GM18502 (cell line): ENCODE measurements at regions not wholly inside any gene's neighbourhood (a gene's known extent, or its start where the extent isn't known, plus 50 kb on each side); places are given as distances from the start of the nearest gene placed in this dataset.
"Not testable (repeated sequence)": the region's sequence is repeated elsewhere in the genome, so short reads cannot be mapped to it uniquely, and the experiment has no call there.

ENCODE experiments used
- ATAC-seq: cut with Tn5 transposase; IDR thresholded peaks from one replicate; pipeline ENCODE4 v1.9.1; 2021; ENCODE audit warnings: mild to moderate bottlenecking; ENCODE audit not compliant: unreplicated experiment, poor library complexity

GRCh38 chr12:9380650-9381049, 172.5 kb upstream of the PZP start:
- no peak for ATAC-seq

GRCh38 chr12:9379023-9379742, 171.0 kb upstream of the PZP start:
- ATAC-seq: no peak

GRCh38 chr12:9378430-9378835, 170.2 kb upstream of the PZP start:
- ATAC-seq: no peak

DNA sequence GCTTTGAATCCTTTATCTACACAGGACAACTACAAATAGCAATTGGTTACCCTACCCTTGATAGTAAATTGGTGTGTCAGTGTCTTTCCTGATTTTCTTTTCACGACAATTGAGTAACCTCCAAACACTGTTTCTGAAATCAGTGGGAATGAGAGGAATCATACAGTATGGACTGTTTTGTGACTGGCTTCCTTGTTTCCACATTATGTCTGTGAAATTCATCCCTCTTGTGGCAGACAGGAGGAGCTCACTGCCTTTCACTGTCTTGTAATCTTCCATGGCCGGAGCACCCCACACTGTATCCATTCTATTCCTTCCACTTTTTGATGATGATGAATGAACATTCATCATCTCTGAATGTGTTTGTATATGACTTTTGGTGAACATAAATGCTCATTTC, 164.0 kb upstream of the PZP start:
- no peak for ATAC-seq

DNA sequence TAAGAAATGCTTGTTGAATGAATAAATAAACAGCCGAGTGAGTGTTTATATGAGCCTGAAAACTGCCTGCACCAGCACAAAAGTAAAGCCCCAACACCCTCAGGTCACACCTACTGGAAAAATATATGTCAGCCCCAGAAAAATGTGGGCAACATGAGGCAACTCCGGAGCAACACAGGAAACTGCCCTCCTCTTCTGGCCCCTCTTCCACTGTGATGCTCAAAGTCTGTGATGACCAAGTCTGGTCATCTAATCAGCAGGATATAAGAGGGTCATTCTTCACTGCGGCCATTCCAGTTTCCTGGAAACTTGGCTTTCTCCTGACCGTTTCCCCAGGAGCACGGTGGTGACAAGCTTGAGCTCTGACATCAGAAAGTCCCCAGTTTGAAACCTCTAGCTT, 159.6 kb upstream of the PZP start:
- ATAC-seq: no peak

- ATAC-seq: no peak
Observed at GRCh38 chr12:9367201-9367600, 159.0 kb upstream of the PZP start.

GRCh38 chr12:9365296-9365695, 157.1 kb upstream of the PZP start:
- ATAC-seq: no peak

DNA sequence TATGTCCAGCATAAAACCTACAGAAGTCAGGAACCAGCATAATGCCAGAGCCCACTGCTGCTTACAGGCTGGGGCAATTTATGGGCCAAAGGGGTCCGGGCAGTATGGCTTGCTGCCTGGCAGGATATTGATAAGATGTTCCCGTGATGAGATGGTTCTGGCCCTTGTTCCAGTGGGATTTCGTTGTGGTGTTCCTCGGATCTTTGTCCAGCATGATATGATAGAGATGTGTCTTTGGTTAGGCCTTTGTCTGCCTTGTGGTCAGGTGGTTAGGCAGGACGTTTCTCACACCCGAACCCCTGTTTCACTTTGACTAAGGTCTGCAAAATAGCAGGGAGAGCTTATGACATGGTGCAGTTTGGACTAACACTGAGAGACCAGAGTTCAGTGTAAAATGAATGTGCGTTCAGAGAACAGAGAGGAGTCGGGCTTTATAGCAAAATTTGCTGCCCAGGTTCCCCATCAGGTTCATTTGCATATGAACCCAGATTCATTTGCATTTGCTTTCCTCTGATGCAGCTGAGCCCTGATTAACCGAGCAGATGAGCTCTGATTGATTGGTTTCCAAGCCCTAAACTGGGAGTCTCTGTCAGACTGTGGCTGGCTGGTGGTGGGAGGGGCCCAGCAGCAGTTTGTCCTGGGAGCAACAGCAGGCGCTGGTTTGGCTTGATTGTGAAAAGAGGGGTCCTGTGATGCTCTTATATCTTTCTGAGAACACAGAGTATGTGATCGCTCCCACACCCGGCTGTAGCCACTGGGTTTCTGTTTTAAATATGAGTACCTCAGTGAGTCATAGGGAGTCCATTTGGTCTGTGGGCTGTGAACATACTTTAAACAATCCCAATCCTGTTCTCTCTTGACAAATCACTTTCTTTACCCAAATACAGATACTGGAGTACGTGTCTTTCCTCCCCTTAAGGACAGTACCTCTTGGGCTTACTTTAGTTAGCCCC, 156.3 kb upstream of the PZP start:
- peak; percentile 88 for ATAC-seq

GRCh38 chr12:9363145-9363544, 154.9 kb upstream of the PZP start:
- no peak for ATAC-seq

DNA sequence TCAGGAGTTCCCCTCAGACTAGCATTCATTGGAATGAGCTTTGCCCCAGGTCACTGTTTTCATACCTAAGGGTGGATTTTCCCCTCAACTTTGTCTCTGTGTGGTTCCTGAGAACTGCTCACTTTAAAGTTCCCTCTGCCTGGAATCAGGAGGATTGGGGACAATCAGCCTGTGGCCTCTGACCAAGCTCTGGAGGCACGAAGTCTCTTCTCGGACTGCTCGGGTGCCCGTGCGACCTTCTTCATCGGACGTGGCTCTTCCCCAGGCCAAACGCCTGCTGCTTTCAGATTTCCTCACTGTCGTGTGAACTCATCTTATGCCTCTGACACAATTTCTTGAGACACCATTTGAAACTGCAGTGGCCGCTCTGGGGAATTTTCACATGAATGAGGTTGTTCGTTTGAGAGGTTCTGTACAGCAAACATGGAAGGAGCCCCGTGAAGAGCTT, 153.7 kb upstream of the PZP start:
- no peak for ATAC-seq

DNA sequence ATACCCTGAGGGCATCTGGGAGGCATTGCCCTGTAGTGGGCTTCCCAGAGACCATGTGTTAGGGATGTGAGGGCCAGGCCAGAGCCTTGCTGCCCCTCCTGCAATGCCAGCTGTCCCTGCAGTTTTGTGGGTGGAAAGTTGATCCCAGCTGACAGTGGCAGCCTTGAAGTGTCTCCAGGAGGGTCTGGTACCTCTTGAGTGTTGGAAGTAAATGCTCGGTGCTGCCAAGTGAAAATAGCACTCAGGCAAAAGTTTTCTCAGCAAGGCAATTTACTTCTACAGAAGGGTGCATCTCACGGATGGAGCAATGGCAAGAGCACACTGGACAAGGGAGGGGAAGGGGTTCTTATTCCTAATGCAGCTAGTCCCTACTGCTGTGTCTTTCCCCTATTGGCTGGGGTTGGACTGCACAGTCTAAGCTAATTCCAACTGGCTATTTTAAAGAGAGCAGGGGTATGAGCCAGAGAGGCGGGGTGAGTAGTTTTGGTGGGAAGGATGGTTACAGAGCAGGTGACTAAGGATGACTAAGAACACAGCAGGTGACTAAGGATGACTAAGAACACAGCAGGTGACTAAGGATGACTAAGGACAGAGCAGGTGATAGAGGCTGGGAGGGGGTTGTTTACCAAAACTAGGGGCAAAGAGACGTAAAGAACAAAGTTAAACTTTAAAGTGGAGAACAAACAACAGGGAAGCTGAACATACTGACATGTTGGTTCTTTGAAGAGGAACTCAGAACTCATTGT, 146.0 kb upstream of the PZP start:
- not testable (repeated sequence) for ATAC-seq

GRCh38 chr12:9351136-9351535, 142.9 kb upstream of the PZP start:
- ATAC-seq: no peak

DNA sequence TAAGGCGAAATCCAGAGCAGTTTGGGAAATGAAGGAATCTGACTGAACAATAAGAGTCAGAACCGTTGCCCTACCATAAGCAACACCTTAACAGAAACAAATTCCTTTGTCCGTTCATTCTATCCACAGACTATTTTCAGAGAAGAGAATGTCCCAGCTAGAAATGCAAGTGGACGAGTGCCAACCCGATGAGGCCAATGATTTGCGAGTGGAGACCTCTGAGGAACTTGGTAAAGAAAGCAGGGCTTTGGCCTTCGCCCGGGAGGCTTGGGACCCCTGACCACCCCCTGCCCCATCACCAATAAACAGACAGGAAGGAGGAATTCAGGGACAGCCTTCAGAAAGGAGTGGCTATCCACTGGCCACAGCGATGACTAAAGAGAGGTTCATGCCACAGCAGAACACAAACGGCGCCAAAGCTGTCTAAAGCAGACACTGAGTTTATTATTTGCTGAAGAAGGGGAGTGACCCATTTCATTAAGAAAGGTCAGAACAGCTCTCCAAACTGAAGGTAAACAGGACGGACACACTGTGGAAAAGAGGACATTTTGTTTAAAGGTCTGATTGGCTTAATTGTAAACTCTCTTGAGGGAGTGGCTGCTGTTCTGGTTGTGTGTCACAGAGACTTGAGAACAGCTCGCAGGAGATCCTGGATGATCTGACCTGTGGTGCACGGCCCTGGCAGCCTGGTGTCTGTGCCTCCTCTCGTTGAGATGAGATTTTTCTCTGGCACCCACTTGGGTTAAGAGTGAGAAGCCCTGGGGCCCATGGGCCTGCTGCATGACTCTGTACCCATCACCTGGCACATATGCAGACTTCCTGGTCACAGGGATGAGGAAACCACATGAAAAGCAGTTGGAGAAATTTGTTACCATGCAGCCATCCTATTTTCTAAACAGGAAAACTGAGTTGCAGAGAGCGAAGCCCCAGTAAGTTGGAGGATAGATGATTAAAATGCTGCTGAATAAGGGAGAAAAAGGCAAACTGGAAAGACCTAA, 142.0 kb upstream of the PZP start:
- no peak for ATAC-seq

GRCh38 chr12:9348906-9349518, 140.8 kb upstream of the PZP start:
- no peak for ATAC-seq

DNA sequence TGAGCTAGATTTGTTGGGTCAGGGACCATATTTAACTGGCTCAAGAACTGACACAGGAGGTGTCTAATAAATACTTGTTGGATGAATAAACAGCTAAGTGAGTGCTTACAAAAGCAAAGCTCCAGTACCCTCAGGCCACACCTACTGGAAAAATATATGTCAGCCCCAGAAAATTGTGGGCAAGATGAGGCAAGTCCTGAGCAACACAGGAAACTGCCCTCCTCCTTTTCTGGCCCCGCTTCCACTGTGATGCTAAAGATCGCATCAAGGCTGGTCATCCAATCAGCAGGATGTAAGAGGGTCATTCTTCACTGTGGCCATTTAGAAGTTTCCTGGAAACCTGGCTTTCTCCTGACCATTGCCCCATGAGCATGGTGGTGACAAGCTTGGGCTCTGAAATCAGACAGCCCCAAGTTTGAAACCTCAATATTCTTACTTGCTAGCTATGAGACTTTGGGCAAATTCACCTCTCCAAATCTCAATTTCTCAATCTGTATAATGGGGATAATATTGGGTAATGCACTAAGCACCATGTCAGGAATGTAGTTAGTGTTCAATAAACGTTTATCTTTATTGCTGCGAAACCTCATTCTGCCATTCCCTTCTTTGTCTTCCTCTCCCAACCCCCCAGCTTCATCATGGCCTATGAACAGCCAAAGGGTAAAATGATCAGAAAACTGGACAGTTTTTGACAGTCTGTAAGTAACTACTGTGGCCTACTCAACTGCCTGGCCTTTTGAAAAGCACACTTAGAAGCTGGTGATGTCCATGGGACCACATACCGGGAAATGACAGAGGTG, 139.3 kb upstream of the PZP start:
- no peak for ATAC-seq

GRCh38 chr12:9346866-9347327, 138.7 kb upstream of the PZP start:
- no peak for ATAC-seq

DNA sequence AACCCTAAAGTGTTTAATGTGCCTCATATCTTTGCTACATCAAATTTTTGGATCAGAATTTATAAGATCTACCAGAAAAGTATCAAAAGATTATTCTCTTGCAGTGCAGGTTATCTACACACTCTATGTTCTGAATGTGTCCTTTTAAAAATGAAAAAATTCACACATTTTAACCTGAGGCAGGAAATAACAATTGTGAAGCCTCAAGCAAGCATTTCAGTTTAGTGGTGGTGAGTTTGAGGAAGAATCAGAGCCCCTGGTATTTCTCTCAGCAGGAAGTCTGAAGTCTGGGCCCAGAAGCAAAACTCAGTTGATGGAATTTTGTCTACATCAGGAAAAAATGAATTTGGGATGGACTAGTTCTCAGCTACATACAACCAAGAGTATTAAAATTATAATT, 137.0 kb upstream of the PZP start:
- ATAC-seq: no peak

DNA sequence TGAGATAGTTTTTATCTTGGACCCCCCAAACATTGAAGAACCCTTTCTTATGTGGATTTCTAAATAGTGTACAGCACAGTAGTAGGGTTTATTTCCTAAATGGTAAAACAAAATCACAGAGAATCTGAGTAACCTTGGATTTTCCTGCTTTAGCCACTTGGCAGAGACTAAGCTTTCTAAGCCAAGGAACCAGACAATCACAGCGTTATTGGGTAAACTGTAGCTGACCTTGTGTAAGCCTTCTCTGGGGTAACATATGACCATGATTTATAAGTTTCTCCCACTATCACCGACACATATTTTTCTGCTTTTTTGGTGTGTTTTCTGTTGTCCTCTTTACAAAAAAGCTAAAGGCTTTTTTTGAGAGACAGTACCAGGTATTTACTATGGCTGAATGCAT, 136.3 kb upstream of the PZP start:
- no peak for ATAC-seq
